Mucosa of rectum (tissue), 2 donors: ENCODE measurements at regions not wholly inside any gene's neighbourhood (a gene's known extent, or its start where the extent isn't known, plus 50 kb on each side); places are given as distances from the start of the nearest gene placed in this dataset.

Experiments used
- H3K27ac ChIP-seq, 2 donors: one replicate each; pipeline ENCODE4 v1.7.0; 2013; ENCODE audit warnings: inconsistent platforms in 2 of 2, low read depth in 2 of 2, low read length in 2 of 2
- H3K27me3 ChIP-seq, 2 donors: one replicate each; pipeline ENCODE4 v1.7.0; 2013; ENCODE audit warnings: low read length in 2 of 2; ENCODE audit not compliant: control insufficient read depth in 2 of 2, insufficient read depth in 2 of 2
- H3K36me3 ChIP-seq, 2 donors: one replicate each; pipeline ENCODE4 v1.7.0; 2013; ENCODE audit warnings: low read length in 2 of 2; ENCODE audit not compliant: control insufficient read depth in 2 of 2, insufficient read depth in 2 of 2
- H3K4me1 ChIP-seq, 2 donors: one replicate each; pipeline ENCODE4 v1.7.0; 2013; ENCODE audit warnings: low read length in 2 of 2, mild to moderate bottlenecking in 1 of 2; ENCODE audit not compliant: control insufficient read depth in 2 of 2, insufficient read depth in 2 of 2
- H3K4me3 ChIP-seq, 2 donors: one replicate each; pipeline ENCODE4 v1.7.0; 2013; ENCODE audit warnings: low read length in 2 of 2
- H3K9ac ChIP-seq, 2 donors: one replicate each; pipeline ENCODE4 v1.7.0; 2013; ENCODE audit warnings: low read length in 2 of 2, low read depth in 1 of 2, mild to moderate bottlenecking in 1 of 2
- H3K9me3 ChIP-seq, 2 donors: one replicate each; pipeline ENCODE4 v1.7.0; 2013; ENCODE audit warnings: low read length in 2 of 2; ENCODE audit not compliant: control insufficient read depth in 2 of 2
- donor health status: healthy.
- donor health status: Normal muscosa, but diverticular disease.

- Histone ChIP-seq H3K27ac (no peak overlapping the region), H3K9ac (no peak overlapping the region), H3K4me1 (no peaks in the 10 kb centered on the region), H3K36me3 (no peaks in the 10 kb centered on the region), H3K27me3 (no peaks in the 10 kb centered on the region), H3K9me3 (no peaks in the 10 kb centered on the region), H3K4me3 (no peak overlapping the region)
These were observed 208.3 kb downstream of the PHETA1 start for GRCh38 chr12:111160350-111161241.

DNA sequence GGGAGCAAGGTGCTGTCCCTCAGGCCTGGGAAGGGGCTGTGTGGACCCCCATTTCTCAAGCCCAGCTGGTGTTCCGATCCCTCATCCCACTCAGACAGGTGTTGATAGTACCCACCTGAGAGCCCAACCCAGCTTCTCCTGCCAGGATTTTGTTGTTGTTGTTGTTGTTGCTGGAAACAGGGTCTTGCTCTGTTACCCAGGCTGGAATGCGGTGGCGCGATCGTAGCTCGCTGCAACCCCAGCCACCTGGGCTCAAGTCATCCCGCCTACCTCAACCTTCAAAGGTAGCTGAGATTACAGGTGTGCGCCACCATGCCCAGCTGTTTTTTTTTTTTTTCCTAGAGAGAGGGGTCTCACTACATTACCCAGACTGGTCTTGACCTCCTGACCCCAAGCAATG, 209.9 kb downstream of the PHETA1 start:
- no peaks in the 10 kb centered on the region for H3K4me1 ChIP-seq
- no peaks in the 10 kb centered on the region for H3K27me3 ChIP-seq
- no peak overlapping the region for H3K9ac ChIP-seq
- H3K9me3 ChIP-seq = no peaks in the 10 kb centered on the region
- H3K4me3 ChIP-seq = no peak overlapping the region
- no peak overlapping the region for H3K27ac ChIP-seq
- H3K36me3 ChIP-seq = no peaks in the 10 kb centered on the region

GRCh38 chr12:111157486-111157885, 211.4 kb downstream of the PHETA1 start:
- Histone ChIP-seq H3K9ac (no peak overlapping the region), H3K27me3 (peaks cover 0 to 2% of the 10 kb centered on the region in 2 donors), H3K27ac (no peak overlapping the region), H3K9me3 (no peaks in the 10 kb centered on the region), H3K36me3 (no peaks in the 10 kb centered on the region), H3K4me3 (no peak overlapping the region), H3K4me1 (no peaks in the 10 kb centered on the region)

GRCh38 chr12:111156304-111156703, 212.6 kb downstream of the PHETA1 start:
- H3K4me1 ChIP-seq = no peaks in the 10 kb centered on the region
- H3K9ac ChIP-seq = no peak overlapping the region
- H3K27me3 ChIP-seq = peaks cover 0 to 2% of the 10 kb centered on the region in 2 donors
- H3K4me3 ChIP-seq = no peak overlapping the region
- no peaks in the 10 kb centered on the region for H3K9me3 ChIP-seq
- H3K27ac ChIP-seq = no peak overlapping the region
- H3K36me3 ChIP-seq = no peaks in the 10 kb centered on the region

DNA sequence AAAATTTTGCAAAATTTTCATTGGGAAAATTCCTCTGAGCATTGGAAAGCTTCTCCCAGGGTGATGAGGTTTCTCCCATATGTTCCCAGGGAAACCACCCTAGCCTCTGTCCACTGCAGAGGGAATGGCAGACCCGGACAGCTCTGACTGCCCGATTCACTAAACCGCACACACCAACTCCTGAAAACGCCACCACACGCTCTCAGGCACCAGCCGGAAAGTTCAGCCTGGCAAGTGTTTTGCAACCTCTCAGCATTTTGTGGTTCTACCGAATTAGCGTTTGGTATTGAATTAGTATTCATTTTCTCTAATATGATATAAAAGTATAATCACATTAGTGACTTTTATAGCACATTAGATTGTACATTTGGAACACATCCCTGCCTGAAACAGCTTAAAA, 213.4 kb downstream of the PHETA1 start:
- Histone ChIP-seq H3K9ac (no peak overlapping the region), H3K27me3 (peaks cover 0 to 2% of the 10 kb centered on the region in 2 donors), H3K9me3 (no peaks in the 10 kb centered on the region), H3K4me1 (no peaks in the 10 kb centered on the region), H3K4me3 (no peak overlapping the region), H3K36me3 (no peaks in the 10 kb centered on the region), H3K27ac (no peak overlapping the region)

DNA sequence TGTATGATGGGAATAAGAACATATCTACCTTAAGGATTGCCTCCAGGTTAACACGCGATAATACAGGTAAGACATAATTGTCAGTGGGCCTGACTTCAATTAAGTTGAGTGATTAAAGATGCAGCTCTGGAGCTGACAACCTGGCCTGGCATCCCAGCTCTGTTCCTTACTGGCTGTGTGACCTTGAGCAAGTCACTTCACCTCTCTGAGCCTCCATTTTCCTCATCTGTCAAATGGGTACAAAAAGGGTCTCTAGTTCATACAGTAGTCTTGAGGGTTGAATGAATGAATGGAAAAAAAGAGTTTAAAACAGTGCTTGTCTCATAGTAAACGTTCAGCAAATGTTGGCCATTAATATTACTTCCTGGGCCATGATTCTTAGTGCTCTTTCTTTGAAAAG, 213.9 kb downstream of the PHETA1 start:
- H3K4me3 ChIP-seq = no peak overlapping the region
- H3K9me3 ChIP-seq = no peaks in the 10 kb centered on the region
- no peak overlapping the region for H3K27ac ChIP-seq
- H3K36me3 ChIP-seq = no peaks in the 10 kb centered on the region
- H3K27me3 ChIP-seq = peaks cover 0 to 2% of the 10 kb centered on the region in 2 donors
- H3K4me1 ChIP-seq = no peaks in the 10 kb centered on the region
- no peak overlapping the region for H3K9ac ChIP-seq

- H3K4me3 ChIP-seq = no peak overlapping the region
- no peaks in the 10 kb centered on the region for H3K9me3 ChIP-seq
- H3K27ac ChIP-seq = no peak overlapping the region
- H3K36me3 ChIP-seq = no peaks in the 10 kb centered on the region
- no peak overlapping the region for H3K9ac ChIP-seq
- H3K27me3 ChIP-seq = peaks cover 0 to 2% of the 10 kb centered on the region in 2 donors
- no peaks in the 10 kb centered on the region for H3K4me1 ChIP-seq
These were observed 214.6 kb downstream of the PHETA1 start for GRCh38 chr12:111154147-111154834.

DNA sequence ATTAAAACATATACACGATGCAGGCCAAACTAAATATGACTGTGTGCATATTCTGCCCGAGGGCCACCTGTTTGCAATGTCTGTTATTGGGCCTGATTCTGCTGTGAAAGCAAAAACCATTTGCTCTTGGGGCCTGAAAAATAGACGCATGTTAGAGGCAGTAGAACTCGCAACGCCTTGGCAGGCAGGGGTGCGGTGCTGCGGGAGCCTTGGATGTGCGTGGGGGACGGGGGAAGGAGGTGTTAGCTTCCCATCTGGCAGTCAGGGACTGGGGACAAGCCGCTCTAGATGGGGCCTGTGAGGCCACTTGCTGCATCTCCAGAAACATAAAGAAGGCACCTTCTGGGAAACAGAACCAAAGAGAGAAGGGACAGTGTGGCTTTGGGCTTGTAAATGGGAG, 216.3 kb downstream of the PHETA1 start:
- no peak overlapping the region for H3K27ac ChIP-seq
- peaks cover 0 to 2% of the 10 kb centered on the region in 2 donors for H3K27me3 ChIP-seq
- H3K4me1 ChIP-seq = no peaks in the 10 kb centered on the region
- H3K9ac ChIP-seq = no peak overlapping the region
- no peaks in the 10 kb centered on the region for H3K36me3 ChIP-seq
- H3K4me3 ChIP-seq = no peak overlapping the region
- no peaks in the 10 kb centered on the region for H3K9me3 ChIP-seq

DNA sequence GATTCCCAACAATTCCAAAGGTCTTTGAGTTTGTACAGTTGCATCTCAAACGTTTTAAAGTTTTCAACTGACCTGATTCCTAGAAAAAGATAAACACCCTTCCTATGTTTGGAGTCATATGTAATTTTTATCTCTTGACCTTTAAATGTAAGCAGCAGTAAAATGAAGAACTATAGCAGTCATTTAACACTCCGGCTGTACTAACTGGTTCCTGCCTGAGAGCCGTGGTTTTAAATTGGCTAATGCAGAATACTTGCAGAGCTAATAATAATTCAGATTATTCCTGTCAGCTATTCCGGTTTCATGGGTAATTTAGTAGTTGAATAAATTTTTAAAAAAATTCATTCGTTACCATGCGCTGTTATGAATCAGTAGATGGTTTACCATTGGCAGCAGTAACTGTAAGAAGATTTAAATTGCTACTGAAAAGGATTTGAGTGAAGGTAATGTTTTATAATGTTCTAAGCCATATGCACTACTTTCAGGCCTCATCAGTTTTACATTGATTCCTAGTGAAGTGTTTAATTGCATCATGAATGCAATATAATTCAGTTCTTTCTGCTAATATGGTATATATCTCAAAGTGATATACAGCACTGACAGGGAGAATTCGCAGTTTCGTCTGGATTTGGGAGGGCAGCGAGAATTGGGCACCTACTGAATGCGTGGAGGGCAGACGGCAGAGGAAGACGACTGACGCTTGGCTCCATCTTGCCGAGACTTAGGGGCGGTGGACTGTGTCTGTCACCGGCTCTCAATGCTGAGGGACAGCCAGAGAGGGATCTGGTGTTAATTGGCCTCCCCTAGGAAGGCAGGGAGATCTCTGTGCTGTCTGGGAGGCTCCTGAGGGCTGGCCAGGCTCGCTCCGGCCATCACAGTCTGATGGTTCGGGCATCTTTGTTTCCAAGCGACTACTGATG, 217.7 kb downstream of the PHETA1 start:
- Histone ChIP-seq H3K4me3 (no peak overlapping the region), H3K9me3 (no peaks in the 10 kb centered on the region), H3K4me1 (no peaks in the 10 kb centered on the region), H3K36me3 (no peaks in the 10 kb centered on the region), H3K9ac (no peak overlapping the region), H3K27ac (no peak overlapping the region), H3K27me3 (peaks cover 0 to 2% of the 10 kb centered on the region in 2 donors)
